HG03565 (cell line): ENCODE measurements at regions not wholly inside any gene's neighbourhood (a gene's known extent, or its start where the extent isn't known, plus 50 kb on each side); places are given as distances from the start of the nearest gene placed in this dataset.
"Not testable (repeated sequence)": the region's sequence is repeated elsewhere in the genome, so short reads cannot be mapped to it uniquely, and the experiment has no call there.

Experiments used
- ATAC-seq: cut with Tn5 transposase; IDR thresholded peaks from one replicate; pipeline ENCODE4 v1.9.1; 2021; ENCODE audit warnings: mild to moderate bottlenecking, moderate library complexity; ENCODE audit not compliant: unreplicated experiment

DNA sequence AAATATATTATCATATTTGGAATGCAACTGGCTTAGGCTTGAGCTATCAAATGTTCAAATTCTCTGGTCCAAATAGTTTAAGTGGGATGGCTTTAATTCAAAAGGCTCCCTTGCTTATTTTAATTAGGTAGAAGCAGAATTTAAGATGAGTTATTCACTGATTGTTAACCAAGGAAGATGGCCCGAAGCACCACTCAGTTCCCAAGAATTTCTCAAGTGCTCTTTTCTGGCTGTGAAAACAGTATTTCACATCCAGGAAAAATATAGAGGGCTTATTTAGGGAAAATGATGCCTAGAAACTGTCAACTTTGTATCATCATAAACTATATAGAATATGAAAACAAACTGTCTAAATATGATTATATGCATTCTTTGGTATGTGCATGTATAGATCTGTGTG, 246.5 kb upstream of the SFRP2 start:
- no peak for ATAC-seq

DNA sequence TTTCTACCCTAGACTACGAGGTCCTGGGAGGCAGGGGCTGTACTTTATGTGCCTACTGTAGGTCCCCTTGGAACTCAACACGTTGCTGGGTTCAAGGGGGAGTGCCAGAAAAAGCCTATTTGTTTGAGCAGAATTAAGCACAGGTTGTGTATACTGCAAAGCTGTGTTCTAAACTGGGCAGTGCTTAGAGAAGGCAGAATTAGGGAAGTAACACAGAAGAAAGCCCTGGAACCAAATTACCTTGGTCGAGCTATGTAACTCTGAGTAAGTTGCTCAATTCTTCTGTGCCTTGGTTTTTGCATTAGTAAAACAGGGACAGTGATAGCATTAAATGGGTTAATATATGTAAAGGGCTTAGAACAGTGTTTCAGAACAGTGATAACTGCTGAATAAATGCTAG, 245.0 kb upstream of the SFRP2 start:
- no peak for ATAC-seq

GRCh38 chr4:154032914-154033313, 244.0 kb upstream of the SFRP2 start:
- ATAC-seq: no peak

- ATAC-seq: no peak
Measured at GRCh38 chr4:154030746-154031145, 241.9 kb upstream of the SFRP2 start.

- ATAC-seq: no peak
Measured at GRCh38 chr4:154030152-154030551, 241.3 kb upstream of the SFRP2 start.

DNA sequence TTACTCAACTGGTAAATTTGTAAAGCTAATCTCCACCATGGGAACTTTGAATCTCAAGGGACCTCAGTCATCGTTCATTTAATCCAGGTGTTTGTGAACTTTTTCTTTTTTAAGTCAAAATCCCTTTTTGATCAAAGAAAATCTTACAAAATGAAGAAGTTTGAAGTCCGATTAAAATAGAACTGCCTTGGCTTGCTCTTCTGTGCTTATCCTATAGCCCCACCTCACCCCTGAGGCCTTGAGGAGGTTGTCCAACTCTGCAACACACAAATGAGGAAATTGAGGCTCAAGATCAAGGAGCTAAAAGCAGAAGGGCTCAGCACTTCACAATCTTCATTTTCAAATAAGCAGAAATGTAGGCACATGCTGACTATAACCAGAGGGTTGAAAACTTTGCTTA, 240.3 kb upstream of the SFRP2 start:
- ATAC-seq: no peak

GRCh38 chr4:154025110-154025509, 236.2 kb upstream of the SFRP2 start:
- no peak for ATAC-seq

DNA sequence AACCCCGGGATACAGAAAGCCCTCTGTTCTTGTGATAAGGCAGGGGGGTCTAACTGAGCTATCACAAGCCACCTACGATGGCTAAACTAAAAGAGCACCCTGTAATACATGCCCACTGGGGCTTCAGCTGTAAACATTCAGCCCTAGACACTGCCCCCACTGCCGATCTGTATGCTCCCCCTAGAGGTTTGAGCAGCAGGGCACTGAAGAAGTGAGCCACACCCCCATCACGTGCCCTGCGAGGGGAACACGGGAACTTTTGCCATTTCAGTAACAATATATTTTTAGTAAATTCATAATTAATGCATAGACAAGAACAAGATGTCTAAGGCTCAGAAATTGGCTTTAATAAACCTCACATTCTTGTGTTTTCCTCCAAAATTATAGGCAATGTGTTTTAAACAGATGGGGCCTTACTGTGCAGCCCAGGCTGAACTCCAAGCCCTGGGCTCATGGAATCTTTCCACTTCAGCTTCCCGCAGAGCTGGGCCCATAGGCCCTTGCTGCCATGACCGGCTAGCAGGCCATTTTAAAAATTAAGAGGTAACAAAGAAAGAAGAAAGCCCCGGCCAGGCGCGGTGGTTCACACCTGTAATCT, 235.3 kb upstream of the SFRP2 start:
- ATAC-seq: no peak

DNA sequence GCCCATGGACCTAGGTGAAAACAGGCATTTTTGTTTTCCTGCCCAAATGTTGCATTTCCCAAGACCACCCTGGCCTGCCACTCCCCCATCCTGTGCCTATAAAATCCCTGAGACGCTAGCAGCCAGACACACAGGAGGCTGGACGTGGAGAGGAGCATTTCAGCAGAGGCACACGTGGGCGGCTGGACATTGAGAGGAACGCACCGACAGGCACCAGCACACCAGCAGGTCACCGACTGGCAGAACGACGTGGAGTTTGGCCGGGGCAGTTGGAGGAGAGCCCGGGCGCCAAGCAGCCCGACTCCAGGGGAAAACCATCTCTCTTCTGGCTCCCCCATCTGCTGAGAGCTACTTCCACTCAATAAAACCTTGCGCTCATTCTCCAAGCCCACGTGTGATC, 234.8 kb upstream of the SFRP2 start:
- not testable (repeated sequence) for ATAC-seq

GRCh38 chr4:154019811-154020210, 230.9 kb upstream of the SFRP2 start:
- ATAC-seq: no peak

DNA sequence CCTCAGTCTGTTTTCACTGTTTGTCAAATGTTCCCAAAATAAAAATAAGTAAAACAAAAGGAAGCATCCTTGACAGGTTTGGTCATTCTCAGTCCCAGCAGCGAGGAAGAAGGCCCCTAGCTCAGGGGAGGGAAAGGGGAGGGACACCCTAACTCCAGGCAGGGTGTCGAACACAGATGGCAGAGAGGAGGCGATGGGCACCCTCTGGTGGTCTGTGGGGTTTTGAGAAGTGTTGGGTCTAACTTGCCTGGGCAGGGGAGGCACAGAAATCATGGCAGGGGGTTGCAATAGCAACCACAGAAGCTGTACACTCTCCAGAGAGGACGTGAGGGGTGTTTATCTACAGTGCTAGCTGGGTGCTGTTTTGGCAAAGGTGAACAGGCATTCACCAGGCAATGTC, 229.8 kb upstream of the SFRP2 start:
- ATAC-seq: no peak

DNA sequence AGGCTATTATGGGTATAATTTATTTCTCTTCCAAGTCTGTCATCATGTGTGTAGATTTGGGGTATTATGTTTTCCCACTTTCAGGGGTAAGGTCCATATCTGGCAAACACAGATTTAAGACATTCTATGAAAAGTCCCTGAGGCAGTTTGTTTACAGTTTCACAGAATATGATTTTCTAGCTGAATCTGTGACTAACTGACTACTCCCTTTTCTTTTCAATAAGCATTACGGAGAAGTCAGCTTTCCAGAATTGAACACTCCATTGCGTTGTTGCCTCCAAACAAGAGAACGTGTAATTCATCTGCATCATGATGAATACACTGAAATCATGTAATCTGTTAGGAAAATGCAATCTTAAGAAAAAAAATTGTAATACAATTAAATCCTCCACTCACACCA, 226.7 kb upstream of the SFRP2 start:
- ATAC-seq: no peak

DNA sequence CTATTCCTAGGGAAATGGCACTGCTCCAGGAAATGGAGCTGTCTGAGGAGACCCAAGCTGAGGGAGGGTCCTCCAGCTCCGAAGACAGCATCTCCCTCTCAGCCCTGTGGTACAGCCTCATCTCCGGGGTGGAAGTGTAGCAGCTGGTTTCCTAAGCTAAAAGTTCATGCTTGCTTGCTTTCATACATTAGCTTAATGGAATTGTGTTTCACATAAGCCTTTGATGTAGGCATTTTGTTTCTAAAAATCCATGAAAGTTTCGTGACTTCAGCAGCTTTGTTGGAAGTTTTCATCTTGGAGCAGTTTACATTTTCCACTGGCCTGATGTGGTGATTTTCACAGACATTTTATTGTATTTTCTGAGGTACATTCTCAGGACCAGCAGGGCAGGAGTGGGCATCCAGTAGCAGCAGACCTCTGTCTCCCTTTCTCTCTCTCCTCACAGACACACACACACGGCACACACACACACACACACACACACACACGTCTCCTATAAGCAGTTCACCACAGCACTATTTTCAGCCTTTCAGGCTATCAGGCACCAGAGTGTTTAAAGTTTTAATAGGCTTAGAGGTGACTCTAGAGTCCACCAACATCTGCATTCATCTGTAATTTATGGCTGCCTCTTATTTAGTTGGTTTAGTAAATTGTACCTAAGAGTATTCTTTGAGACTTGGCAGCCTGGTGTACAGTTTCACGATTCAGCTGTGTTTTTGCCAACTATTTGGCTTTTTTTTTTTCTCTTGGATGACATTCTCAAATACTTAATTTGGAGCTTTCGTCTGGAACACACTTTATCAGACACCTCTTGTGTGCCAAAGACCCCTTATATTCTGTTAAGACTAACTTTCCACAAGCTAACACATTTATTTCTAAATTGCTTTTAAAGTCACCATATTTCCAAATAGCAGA, 225.8 kb upstream of the SFRP2 start:
- ATAC-seq: no peak

GRCh38 chr4:154013576-154013975, 224.7 kb upstream of the SFRP2 start:
- ATAC-seq: no peak

- no peak for ATAC-seq
Measured at GRCh38 chr4:154010371-154010770, 221.5 kb upstream of the SFRP2 start.

GRCh38 chr4:154009788-154010187, 220.9 kb upstream of the SFRP2 start:
- no peak for ATAC-seq

DNA sequence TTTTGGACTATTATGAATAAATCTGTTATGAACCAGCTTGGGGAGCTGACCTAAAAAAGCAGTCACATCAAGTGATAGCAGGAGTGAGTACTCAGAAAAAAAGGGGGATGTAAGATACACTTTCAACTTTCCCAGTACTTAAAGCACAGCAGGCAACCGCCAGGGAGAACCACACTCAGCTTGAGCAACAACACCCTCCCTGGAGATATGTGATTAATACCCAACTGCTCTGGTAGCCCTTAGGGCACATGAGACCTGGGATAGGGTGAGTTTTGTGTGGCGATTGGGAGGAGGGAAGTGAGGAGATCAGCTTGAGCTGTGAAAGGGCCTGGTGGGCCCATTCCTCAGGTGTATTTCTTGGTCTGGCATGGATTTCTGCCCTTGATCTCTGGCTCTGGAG, 220.3 kb upstream of the SFRP2 start:
- no peak for ATAC-seq

DNA sequence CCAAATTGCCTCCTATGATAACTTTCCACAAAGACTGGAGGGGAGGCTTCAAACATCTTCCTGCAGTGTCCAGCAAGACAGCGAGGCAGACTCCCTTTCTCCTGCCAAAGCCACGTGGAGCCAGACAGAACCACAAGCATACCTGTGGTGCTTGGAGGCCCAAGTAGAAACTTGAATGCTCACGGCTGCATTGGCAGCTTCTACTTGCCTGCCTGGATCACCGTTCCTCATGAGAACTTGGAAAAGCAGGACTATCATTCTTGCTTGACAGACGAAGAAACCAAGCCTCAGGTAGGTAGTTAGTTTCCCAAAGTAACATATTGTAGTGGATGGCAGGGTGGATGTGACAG, 216.3 kb upstream of the SFRP2 start:
- ATAC-seq: no peak

- ATAC-seq: no peak
Measured at GRCh38 chr4:154004507-154005170, 215.8 kb upstream of the SFRP2 start.

GRCh38 chr4:154004016-154004415, 215.1 kb upstream of the SFRP2 start:
- ATAC-seq: no peak

DNA sequence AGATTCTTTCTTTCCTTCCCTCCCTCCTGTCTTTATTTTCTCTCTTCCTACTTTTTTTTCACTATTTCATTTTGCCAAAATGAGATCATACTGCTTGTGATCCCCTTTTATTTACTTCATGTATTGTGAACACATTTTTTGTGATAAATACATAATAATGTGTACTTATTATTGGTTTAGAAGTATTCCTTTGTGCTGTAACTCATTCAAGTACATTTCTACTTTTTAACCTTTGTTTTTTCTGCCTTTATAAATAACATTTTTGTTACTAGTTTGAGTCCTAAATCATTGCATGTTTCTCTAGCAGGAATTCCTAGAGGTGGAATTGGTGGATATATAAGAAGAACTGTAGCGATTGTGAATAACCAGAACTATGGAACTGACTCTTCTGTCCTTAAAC, 214.5 kb upstream of the SFRP2 start:
- ATAC-seq: no peak

DNA sequence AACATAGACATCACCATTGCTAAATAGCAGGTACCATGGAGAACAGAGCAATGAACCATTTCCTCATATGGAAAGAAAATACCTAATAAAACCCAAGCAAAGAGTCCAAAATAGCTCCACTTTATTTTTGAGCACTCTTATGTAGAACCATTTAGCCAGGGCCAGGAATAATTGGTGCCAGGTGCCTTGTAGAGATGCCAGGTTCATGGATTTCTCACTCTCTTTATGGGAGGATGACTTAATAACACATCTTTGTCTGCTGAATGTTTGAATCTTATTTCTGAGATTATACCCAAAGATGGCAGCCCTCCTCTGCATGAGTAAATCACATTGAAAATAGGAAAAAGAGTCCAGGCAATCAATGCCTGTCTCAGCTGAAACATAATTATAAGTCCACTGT, 212.3 kb upstream of the SFRP2 start:
- no peak for ATAC-seq
